GM19395 (cell line): ENCODE measurements at regions not wholly inside any gene's neighbourhood (a gene's known extent, or its start where the extent isn't known, plus 50 kb on each side); places are given as distances from the start of the nearest gene placed in this dataset.
A peak's percentile ranks its signal among the peaks of the same experiment; 100 is the strongest.

Experiments
- ATAC-seq: cut with Tn5 transposase; IDR thresholded peaks from one replicate; pipeline ENCODE4 v1.9.1; 2021; ENCODE audit warnings: mild to moderate bottlenecking, moderate library complexity; ENCODE audit not compliant: unreplicated experiment

GRCh38 chr5:125521289-125521688, 774.9 kb upstream of the ZNF608 start:
- no peak for ATAC-seq

- no peak for ATAC-seq
Measured at GRCh38 chr5:125525356-125525755, 778.9 kb upstream of the ZNF608 start.

GRCh38 chr5:125526966-125527365, 780.5 kb upstream of the ZNF608 start:
- no peak for ATAC-seq

- no peak for ATAC-seq
Measured at GRCh38 chr5:125528881-125529280, 782.4 kb upstream of the ZNF608 start.

GRCh38 chr5:125530833-125531615, 784.6 kb upstream of the ZNF608 start:
- no peak for ATAC-seq

GRCh38 chr5:125536095-125536494, 789.7 kb upstream of the ZNF608 start:
- peak; percentile 77 for ATAC-seq

GRCh38 chr5:125536582-125536981, 790.1 kb upstream of the ZNF608 start:
- ATAC-seq: no peak

- no peak for ATAC-seq
Measured at GRCh38 chr5:125537661-125538060, 791.2 kb upstream of the ZNF608 start.

GRCh38 chr5:125538469-125538868, 792.0 kb upstream of the ZNF608 start:
- ATAC-seq: no peak

- no peak for ATAC-seq
Measured at GRCh38 chr5:125541085-125541484, 794.6 kb upstream of the ZNF608 start.

GRCh38 chr5:125549322-125549911, 803.0 kb upstream of the ZNF608 start:
- no peak for ATAC-seq

- no peak for ATAC-seq
Measured at GRCh38 chr5:125550274-125550673, 803.8 kb upstream of the ZNF608 start.

GRCh38 chr5:125551246-125551645, 804.8 kb upstream of the ZNF608 start:
- no peak for ATAC-seq

GRCh38 chr5:125551797-125552196, 805.4 kb upstream of the ZNF608 start:
- no peak for ATAC-seq

- ATAC-seq: no peak
Measured at GRCh38 chr5:125552486-125552885, 806.0 kb upstream of the ZNF608 start.

- no peak for ATAC-seq
Measured at GRCh38 chr5:125554355-125554754, 807.9 kb upstream of the ZNF608 start.

- no peak for ATAC-seq
Measured at GRCh38 chr5:125555591-125555990, 809.2 kb upstream of the ZNF608 start.

- no peak for ATAC-seq
Measured at GRCh38 chr5:125558016-125558415, 811.6 kb upstream of the ZNF608 start.

GRCh38 chr5:125558466-125558865, 812.0 kb upstream of the ZNF608 start:
- no peak for ATAC-seq

- no peak for ATAC-seq
Measured at GRCh38 chr5:125559296-125559695, 812.9 kb upstream of the ZNF608 start.

GRCh38 chr5:125560476-125561225, 814.2 kb upstream of the ZNF608 start:
- ATAC-seq: no peak
